HepG2 (cell line): ENCODE measurements at regions not wholly inside any gene's neighbourhood (a gene's known extent, or its start where the extent isn't known, plus 50 kb on each side); places are given as distances from the start of the nearest gene placed in this dataset.
"Not testable (repeated sequence)": the region's sequence is repeated elsewhere in the genome, so short reads cannot be mapped to it uniquely, and the experiment has no call there.

Experiments
- ATAC-seq: fragments of 200-7000 bp; cut with Tn5 transposase; 3 replicates; pipeline ENCODE4 v1.9.1; 2020; ENCODE audit warnings: mild to moderate bottlenecking, moderate library complexity
- BruUV-seq: library from RNA; stranded (reverse); fragments of 400-500 nt; replicated peaks from 2 replicates; lab custom pipeline; 2021; lab: Mats Ljungman, UMichigan
- CTCF ChIA-PET: fragments of 300-600 bp; formaldehyde crosslinking; extraction: SDS; loops from one replicate; lab custom pipeline; 2021; ENCODE audit warnings: low total read pairs, inconsistent platforms, low intra/inter-chr PET ratio; lab: Yijun Ruan, JAX
- POLR2A ChIA-PET: fragments of 350-600 bp; sonication (Branson Sonifier 250); formaldehyde crosslinking; loops from one replicate; lab custom pipeline; 2020; ENCODE audit warnings: antibody characterized with exemption, inconsistent platforms; lab: Yijun Ruan, JAX
- DNase-seq: peaks from one replicate; pipeline ENCODE4 v3.0.0-alpha.2; 2015; ENCODE audit warnings: low spot score
- FAIRE-seq: peaks from 3 replicates; lab custom pipeline; 2011; peaks lifted over from hg19 to GRCh38; lab: Jason Lieb, UNC
- H2AFZ ChIP-seq: one replicate; pipeline ENCODE4 v1.6.1; 2011; ENCODE audit warnings: low read length, inconsistent platforms
- H3K27ac ChIP-seq: fragments of 300-600 bp; 3 replicates; pipeline ENCODE4 v1.8.0; 2011; ENCODE audit warnings: mixed run types, mild to moderate bottlenecking, mixed read lengths, low read length, inconsistent platforms; ENCODE audit not compliant: insufficient read depth; ENCODE audit errors: extremely low read length
- H3K27me3 ChIP-seq, 2 experiments: fragments of 200-600 bp in 1 of 2; 2 replicates in 1 of 2; 3 replicates in 1 of 2; pipeline versions ENCODE4 v1.6.0 to v1.8.0; 2011; ENCODE audit warnings: low read length in 2 of 2, mild to moderate bottlenecking in 2 of 2, moderate library complexity in 2 of 2, inconsistent platforms in 1 of 2; ENCODE audit not compliant: insufficient read depth in 2 of 2, control insufficient read depth in 1 of 2
- H3K36me3 ChIP-seq, 2 experiments: fragments of 200-600 bp in 1 of 2; replicated peaks in 1 of 2; 2 replicates in 1 of 2; 3 replicates in 1 of 2; pipeline versions ENCODE4 v1.5.1 to v1.8.0; 2011; ENCODE audit warnings: low read length in 2 of 2, inconsistent platforms in 1 of 2; ENCODE audit not compliant: insufficient read depth in 2 of 2, control insufficient read depth in 1 of 2
- H3K4me1 ChIP-seq: 2 replicates; pipeline ENCODE4 v1.5.1; 2012; ENCODE audit warnings: low read length, inconsistent platforms; ENCODE audit not compliant: insufficient read depth
- H3K4me2 ChIP-seq: 2 replicates; pipeline ENCODE4 v1.6.0; 2011; ENCODE audit warnings: low read depth, low read length, inconsistent platforms
- H3K4me3 ChIP-seq, 3 experiments: fragments of 200-600 bp in 1 of 3; sonication (generic), shearing (Covaris generic) in 1 of 3; replicated peaks in 1 of 3; 2 replicates each; pipeline ENCODE4 v1.5.1; 2011 to 2016; ENCODE audit warnings: low read length in 3 of 3, inconsistent platforms in 2 of 3, low read depth in 2 of 3, mild to moderate bottlenecking in 2 of 3, control low read depth in 1 of 3, mixed read lengths in 1 of 3; ENCODE audit not compliant: insufficient read depth in 1 of 3
- H3K79me2 ChIP-seq: one replicate; pipeline ENCODE4 v1.6.1; 2011; ENCODE audit warnings: low read length, inconsistent platforms; ENCODE audit not compliant: insufficient read depth
- H3K9ac ChIP-seq: 2 replicates; pipeline ENCODE4 v1.6.0; 2011; ENCODE audit warnings: mild to moderate bottlenecking, low read depth, low read length, inconsistent platforms; ENCODE audit not compliant: insufficient read depth
- H3K9me3 ChIP-seq: 2 replicates; pipeline ENCODE4 v1.5.1; 2012; ENCODE audit warnings: mild to moderate bottlenecking, low read length
- H4K20me1 ChIP-seq: 2 replicates; pipeline ENCODE4 v1.6.0; 2011; ENCODE audit warnings: inconsistent platforms, mild to moderate bottlenecking, low read length, moderate library complexity; ENCODE audit not compliant: insufficient read depth
- CENPX ChIP-seq: sonication (generic); formaldehyde crosslinking; IDR thresholded peaks from 2 replicates; pipeline ENCODE4 v1.9.0; 2021; ENCODE audit warnings: mild to moderate bottlenecking, missing genetic modification reagents, moderate library complexity
- KAT8 ChIP-seq: IDR thresholded peaks from 2 replicates; pipeline ENCODE4 v1.6.1; 2016; ENCODE audit warnings: missing genetic modification reagents, missing compliant biosample characterization
- TARDBP ChIP-seq: sonication (generic); formaldehyde crosslinking; IDR thresholded peaks from 2 replicates; pipeline ENCODE4 v1.8.0; 2022; ENCODE audit warnings: mild to moderate bottlenecking, missing genetic modification reagents
- WGBS: methylation state at CpG from one replicate; pipeline ENCODE4 v1.1.6; 2017; ENCODE audit warnings: low lambda C conversion rate; 5-methylcytosine and 5-hydroxymethylcytosine counted together
- in situ Hi-C: cut with HindIII; loops from 2 replicates; pipeline ENCODE4 v1.10.0; 2017; ENCODE audit warnings: low pct_unique_long_range_greater_than_20kb; ENCODE audit not compliant: extremely low pct_ligation_motif_present
- intact Hi-C: fragments of 100-400 bp; cut with micrococcal nuclease; formaldehyde crosslinking; loops from one replicate; pipeline ENCODE4 v1.10.0; 2022; ENCODE audit not compliant: unreplicated experiment

DNA sequence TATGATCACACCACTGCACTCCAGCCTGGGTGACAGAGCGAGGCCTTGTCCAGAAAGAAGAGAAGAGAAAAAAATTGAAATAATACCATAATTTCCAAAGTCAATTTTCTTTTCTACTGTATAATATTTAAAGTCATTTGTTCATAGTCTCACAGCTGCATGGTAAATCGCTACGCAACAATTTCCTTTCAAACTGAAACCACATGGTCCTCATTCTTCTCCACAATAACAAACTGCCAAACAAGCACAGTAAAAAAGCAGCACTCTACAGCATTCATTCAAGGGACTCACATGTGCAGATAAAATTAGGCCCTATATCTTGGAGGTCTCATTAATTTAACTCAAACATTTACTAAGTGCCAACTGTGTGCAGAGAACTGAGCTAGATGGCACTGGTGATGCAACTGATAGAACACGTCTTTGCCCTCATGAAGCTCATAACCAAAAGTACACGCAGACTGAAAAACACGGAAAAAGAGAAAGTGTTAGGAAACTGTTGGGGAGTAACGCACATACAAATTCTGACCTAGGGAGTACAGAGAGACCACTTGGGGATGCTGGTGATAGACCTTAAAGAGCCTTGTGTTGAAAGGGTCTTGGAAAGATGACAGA lies 68.4 kb upstream of the SRRM3 start (continued):
- TF ChIP-seq TARDBP (CRISPR knock-in tag), result no peak

DNA sequence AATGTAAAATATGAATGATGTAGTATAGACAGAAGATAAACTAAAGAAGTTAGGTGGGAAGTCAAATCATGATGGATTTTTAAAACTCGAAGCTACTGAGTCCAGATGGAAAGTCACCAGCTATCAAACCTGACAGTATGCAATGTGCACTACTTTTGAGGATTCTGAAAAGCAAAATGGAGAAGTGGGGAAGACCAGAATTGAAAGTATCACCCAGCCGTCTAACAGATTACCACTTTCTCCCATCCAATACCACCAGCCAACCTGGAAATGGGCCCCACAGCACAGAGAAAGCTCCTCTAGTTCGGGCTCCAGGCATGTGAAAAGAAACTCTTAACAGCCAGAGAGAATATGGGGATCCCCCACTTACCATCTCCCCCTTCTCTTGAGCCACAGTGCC lies 67.9 kb upstream of the SRRM3 start:
- ChIA-PET CTCF (no interaction called here), POLR2A (no interaction called here)
- DNase-seq (no peak), ATAC-seq (no peak), FAIRE-seq (no peak)
- H3K4me1 ChIP-seq, result peaks cover 42% of the 10 kb centered on the region
- no peak overlapping the region for H3K9ac ChIP-seq
- no peaks in the 10 kb centered on the region for H3K27me3 ChIP-seq
- H3K27ac ChIP-seq, result no peak overlapping the region
- no peaks in the 10 kb centered on the region for H3K36me3 ChIP-seq
- no peaks in the 10 kb centered on the region for H3K9me3 ChIP-seq
- no peaks in the 10 kb centered on the region for H4K20me1 ChIP-seq
- WGBS, result 61% methylated on average over 3 of the region's 3 CpGs
- H3K4me3 ChIP-seq, result no peak overlapping the region
- no peak overlapping the region for H2AFZ ChIP-seq
- no TSS peak for BruUV-seq
- in situ Hi-C loops, result loop anchor here (5.0 kb wide), 1 partner anchor 67 kb away; no protein-coding TSS in a partner anchor
- no peaks in the 10 kb centered on the region for H3K79me2 ChIP-seq
- intact Hi-C loops, result loop anchor here (5.0 kb wide), 2 partner anchors 87 to 282 kb away; partner anchors contain the start of genes MDH2 and STYXL1
- TF ChIP-seq KAT8, result no peak
- no peak for TF ChIP-seq CENPX (CRISPR knock-in tag)
- H3K4me2 ChIP-seq, result no peak overlapping the region

DNA sequence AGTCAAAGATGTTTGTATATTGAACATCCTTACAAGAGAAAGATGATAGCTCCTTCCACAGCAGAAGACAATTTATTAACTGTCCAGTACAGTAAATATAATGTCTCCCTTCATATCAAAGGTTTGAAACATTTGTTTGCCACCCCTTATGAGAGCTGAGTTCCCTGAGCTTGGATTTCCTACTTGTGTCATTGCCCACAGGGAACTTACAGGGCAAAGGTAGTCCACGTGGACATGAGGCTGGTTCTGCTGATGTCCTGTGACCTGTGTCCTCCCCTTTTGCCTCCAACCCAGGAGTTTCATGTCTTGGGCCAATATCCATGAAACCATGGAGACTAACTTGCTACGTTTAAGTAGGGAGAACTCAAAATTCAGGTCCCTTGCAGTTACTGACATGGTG lies 66.4 kb upstream of the SRRM3 start:
- not testable (repeated sequence) for H3K9ac ChIP-seq, BruUV-seq
- WGBS, result 29% methylated on average over 2 of the region's 2 CpGs

DNA sequence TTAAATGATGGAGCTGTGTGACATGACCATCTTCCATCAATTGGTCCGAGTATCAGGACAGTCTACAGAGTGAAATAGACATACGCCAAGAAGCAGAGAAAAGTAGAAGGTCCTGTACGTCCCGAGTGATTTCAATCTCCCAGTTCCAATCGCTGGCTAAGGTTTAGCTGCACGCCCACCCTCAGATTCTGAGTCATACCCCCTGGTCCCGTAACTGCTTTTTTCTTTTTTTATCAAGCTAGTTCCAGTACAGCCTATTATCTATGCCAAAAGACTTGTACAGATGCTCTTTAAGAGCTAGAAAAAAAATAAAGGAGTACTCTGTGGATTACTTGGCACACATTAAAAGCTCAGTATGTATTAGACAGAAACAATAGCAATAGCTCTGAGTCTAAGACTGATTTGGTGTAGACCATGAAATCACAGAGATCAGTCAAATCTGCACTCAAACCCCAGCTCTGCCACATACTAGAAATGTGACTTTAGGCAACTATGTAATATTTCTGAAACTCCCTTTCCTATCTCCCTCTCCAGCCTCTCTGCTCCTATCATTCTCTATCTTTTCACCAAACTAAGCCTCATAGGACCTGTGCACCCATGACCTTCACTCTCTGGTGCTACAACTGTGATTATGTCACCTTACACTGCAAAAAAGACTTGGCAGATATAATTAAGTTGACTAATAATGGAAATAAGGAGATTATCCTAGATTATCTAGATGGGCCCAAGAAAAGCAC lies 63.0 kb upstream of the SRRM3 start:
- POLR2A ChIA-PET, intact Hi-C loops: not testable (repeated sequence)

More for the DNA sequence above, 66.4 kb upstream of the SRRM3 start:
- H3K4me2 ChIP-seq, intact Hi-C loops, FAIRE-seq, H3K36me3 ChIP-seq, H3K4me3 ChIP-seq, H3K27me3 ChIP-seq, H3K27ac ChIP-seq, in situ Hi-C loops, H2AFZ ChIP-seq, H3K79me2 ChIP-seq, H3K9me3 ChIP-seq, H4K20me1 ChIP-seq, DNase-seq, POLR2A ChIA-PET, CTCF ChIA-PET, ATAC-seq: not testable (repeated sequence)
- H3K4me1 ChIP-seq, result peaks cover 37% of the 10 kb centered on the region

More for the DNA sequence above, 63.0 kb upstream of the SRRM3 start:
- FAIRE-seq, H3K36me3 ChIP-seq, H3K79me2 ChIP-seq, H4K20me1 ChIP-seq, in situ Hi-C loops, H3K27me3 ChIP-seq, H3K4me3 ChIP-seq, BruUV-seq, H3K9ac ChIP-seq, CTCF ChIA-PET, H3K9me3 ChIP-seq, H3K27ac ChIP-seq, H2AFZ ChIP-seq, DNase-seq: not testable (repeated sequence)
- peak overlapping the region; percentile 32; the same call in 1 of the 2 replicates for H3K4me2 ChIP-seq
- 44% methylated on average over 7 of the region's 7 CpGs for WGBS
- peaks cover 43% of the 10 kb centered on the region for H3K4me1 ChIP-seq
- ATAC-seq, result peak; percentile 46; the same call in 1 of the 3 replicates
